T1000 (cell line): ENCODE measurements at regions not wholly inside any gene's neighbourhood (a gene's known extent, or its start where the extent isn't known, plus 50 kb on each side); places are given as distances from the start of the nearest gene placed in this dataset.
"Not testable (repeated sequence)": the region's sequence is repeated elsewhere in the genome, so short reads cannot be mapped to it uniquely, and the experiment has no call there.

Experiments
- DNase-seq: peaks from one replicate; lab custom pipeline; 2025; ENCODE audit warnings: mixed read lengths; lab: John Stamatoyannopoulos, UW

DNA sequence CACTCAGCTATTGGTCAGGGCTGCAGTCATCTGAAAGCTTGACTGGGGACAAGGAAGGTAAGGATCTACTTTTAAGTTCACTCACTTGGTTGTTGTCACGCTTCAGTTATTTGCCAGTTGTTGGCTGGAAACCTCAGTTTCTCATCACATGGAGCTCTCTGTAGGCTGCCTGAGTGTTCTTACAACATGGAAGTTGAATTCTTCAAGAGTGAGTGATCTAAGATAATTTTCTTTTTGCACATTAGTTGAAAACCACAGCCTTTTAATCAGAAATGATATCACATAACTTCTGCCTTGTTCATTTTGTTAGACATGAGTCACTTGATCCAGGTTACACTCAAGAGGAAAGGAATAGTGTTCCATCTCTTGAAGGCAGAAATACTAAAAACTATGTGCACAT lies 552.7 kb downstream of the RAPGEF2 start:
- peak; percentile 28 for DNase-seq

DNA sequence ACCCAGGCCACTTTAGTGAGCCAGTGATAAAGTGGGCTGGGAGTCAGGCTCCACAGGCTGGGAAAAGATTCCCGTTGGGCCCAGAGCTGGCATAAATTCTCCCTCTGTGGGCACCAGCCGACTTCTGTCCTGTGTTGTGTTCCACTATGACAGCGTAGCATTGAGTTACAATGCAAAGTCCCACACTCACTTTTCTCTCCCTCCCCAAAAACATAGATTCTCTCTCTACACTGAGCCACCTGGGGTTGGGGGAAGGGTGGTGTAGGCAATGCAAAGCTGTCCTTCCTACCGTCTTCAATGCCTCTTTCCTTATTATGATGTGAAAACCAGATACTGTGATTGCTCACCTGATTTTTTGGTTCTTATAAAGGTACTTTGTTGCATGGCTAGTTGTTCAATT lies 566.2 kb downstream of the RAPGEF2 start:
- DNase-seq = no peak

DNA sequence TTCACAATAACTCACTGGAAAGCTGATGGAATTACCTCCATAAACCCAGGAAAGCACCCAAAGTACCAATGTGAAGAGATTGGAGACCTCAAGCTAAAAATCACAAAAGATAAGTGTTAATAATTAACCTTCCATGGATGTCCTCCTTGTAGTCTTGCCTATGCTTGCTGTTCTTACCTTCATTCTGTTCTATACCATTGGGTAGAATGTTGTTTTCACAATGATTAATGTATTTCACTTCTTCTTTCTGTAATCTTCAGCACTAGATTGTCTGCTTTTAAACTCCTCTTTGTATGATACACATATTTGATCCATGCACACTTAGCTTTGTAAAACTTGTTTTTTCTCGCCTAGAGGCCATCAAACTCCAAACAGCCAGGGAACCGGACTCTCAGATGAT lies 570.3 kb downstream of the RAPGEF2 start:
- no peak for DNase-seq

DNA sequence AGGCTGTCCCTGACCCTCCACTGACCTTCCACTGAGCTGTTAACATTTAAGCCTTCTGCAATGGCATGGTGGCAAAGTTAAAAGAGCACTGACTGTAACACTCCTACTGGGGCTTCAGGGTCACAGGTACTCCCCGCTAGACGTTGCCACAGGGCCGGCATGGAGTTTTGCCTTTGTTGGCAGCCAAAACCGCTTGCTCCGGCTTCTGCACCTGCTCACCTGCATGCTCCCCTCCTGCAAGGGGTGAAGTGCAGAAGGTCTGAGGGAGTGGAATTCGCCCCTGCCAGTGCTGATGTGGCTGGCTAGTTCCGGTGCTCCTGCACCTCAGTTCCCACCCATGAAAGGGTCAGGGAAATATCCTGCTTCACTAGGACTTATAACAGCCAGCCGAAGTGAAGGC lies 571.4 kb downstream of the RAPGEF2 start:
- no peak for DNase-seq

DNA sequence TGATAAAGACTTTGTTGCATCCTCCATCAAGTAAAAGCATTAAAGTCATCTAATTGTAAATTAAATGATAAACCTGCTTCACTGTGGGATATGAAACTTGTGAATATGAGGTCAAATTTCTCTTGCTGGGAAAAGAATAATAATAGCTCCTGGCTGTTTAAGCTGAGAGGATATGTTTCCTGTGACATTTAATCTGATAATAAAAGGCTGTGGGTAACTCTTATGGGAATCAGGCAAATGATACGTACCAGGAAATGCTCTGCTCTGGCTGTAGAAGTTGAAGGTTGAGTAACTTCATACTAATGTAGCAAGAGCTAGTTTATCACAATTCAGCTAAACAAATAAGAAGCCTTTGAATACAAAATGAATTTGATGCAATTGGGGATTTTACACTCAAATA lies 574.6 kb downstream of the RAPGEF2 start:
- DNase-seq = no peak

DNA sequence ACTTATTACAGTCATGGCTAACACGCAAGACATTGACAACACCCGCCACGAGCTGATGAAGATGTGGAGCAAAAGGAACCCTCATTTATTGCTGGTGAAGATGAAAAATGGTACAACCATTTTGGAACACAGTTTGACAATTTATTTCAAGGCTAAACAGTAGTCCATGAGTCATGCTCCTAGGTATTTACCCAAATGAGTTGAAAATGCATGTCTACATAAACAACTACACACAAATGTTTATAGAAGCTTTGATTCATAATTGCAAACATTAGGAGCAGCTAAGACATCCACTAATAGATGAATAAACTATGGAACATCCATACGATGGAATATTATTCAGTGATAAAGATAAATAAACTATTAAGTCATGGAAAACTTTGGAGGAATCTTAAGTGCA lies 580.1 kb downstream of the RAPGEF2 start:
- DNase-seq = no peak

DNA sequence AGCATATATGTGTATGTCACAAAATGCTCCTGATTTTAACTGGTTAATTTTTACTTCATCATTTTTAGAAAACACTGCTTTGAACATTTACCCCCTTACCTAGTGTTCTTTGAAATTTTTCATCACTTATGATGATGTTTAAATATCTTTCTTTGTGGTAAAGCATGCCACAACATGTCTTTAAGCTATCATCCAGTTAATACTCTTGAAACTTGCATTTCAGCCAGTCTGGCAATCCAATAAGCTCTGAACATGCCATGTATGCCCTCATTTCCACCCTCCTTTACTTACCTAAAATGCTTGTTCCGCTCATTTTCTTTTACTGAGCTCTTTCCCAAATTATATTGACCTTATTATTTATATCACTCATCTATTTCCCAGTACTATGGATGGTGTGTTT lies 581.2 kb downstream of the RAPGEF2 start:
- DNase-seq = no peak

DNA sequence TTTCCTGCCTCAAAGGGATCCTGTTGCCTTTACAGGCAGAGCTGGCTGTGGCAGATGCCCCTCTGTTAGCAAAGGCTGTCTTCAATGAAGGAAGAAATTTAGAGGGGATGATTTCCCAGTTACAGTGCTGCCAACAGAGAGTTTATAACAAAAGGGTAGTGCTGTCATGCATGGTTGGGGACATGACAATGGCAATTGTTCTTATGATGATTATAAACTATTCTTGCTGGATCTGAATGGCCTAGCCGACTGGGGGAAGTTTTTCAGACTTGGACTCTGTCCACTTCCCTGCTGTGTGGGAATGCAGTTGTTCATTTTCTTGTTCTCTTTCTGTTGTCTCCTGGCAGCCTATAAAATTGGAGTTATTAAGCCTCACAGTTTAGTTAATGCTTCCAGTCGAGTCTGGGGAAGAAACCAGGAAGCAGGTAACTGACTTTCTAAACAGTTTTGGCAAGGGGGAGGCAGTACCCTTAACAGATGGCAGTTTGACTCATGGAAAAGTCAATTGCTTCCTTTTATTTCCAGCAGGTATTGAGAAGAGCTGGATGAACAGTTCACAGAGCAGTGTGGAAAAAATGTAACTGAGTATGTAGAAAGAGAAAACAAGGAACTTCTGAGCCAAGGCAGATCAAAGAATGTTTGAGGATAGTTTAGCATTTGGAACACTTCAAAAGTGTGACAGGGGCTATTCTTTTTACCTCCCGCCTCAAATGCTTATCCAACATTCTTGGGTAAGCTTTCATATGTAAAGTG lies 582.6 kb downstream of the RAPGEF2 start:
- DNase-seq = no peak

DNA sequence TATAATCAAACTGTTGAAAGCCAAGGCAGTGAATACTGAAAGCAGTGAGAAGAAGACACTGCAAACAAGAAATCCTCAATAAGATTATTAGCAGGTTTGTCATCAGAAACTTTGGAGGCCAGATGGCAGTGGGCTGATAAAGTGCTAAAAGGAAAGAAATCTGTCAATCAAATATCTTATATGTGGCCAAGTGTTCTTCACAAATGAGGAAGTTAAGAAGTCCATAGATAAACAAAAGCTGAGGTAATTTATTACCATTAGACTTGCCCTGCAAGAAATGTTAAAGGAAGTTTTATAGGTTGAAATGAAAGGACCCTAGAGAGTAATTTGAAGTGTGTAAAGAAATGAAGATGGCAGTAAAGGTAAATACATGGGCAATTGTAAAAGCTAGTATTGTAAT lies 586.6 kb downstream of the RAPGEF2 start:
- DNase-seq = no peak

DNA sequence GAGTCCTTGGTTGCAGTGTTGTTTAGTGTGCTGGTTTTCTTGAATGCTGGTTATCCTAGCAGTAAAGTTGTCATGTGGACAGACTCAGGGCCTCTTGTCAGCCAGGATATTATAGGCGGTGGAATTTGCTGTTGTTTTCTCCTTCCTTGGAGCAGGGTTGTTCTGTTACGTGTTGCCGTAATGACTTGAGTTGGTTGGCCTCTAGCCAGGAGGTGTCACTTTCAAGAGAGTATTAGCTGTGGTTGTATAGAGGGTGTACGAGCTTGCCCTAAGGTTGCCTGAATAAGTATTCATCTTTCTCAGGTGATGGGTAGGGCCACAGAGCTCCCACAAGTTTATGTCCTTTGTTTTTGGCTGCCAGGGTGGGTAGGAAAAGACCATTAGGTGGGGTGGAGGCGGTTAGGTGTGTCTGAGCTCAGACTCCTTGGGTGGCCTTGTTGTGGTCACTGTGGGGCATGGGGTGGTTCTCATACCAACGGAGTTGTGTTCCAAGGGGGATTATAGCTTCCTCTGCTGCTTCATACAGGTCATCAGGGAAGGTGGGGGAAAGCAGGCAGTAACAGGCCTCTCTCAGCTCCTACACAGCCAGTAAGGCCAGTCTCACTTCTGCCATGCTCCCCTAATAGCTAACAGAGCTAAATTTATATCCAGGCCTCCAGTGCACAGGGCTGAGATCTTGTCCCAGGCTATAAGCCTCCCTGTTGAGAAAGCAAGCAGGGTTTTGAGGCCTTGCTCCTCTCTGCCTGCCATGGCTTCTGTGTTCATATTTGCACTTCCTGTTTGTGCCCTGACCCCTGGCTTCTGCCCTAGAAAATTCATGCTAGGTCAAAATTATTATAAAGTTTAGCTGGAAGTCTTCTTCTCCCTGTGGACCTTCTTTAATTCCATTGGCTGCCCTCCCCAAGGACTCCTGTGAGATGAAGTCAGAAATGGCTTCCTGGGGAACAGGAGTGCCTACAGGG lies 594.7 kb downstream of the RAPGEF2 start:
- DNase-seq = no peak

DNA sequence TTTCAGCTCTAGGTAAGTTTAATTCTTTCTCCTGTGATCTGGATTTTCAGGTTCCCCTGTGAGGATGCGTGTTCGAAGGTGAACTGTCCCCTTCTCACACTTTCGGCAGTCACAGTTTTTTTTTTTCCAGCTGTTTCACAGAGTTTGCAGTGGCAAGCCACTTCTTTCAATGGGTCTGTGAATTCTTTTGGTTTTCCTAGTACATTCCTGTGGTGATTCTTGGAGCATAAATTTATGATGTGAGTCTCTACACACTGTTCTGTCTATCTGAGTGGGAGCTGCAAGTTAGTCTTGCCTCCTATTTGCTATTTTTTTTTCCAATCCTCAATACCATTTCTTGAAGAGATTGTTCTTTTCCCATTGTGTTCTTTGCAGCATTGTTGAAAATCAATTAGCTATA lies 595.5 kb downstream of the RAPGEF2 start:
- no peak for DNase-seq

DNA sequence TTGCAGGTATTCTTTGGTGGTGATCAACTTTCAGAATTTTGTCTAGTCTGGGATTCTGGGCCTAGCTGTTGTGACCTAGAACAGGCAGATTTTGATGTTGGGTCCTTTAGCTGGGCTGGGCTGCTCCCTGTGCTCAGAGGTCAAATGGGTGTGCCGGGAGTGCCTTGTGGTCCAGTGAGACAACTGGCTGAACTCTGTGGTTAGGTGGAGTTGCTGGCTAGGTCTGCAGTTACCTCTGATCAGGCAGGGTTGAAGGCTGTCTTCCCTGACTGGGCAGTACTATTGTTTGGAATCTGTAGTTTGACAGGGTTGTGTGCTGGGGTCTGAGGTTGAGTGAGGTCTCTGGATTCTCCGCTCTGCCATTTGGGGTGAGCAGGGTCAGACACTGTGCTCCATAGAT lies 599.3 kb downstream of the RAPGEF2 start:
- DNase-seq = no peak

DNA sequence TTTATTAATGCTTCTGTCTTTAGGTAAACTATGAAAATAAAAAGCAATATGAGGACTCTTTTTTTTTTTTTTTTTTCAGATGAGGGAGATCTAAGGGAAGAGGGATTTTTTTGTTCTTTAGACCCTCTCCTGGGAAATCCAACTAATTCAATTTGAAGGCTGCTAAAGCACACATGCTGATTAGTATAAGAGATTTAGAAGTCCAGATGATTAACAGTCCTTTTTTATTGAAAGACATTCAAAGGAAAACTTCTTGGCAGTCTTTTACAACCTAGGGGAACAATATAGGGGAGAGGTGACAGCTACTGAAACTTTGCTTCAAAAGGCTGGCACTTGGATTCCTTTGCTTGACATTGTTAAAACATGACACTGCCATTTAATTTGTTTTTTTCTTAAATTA lies 602.5 kb downstream of the RAPGEF2 start:
- DNase-seq = no peak

DNA sequence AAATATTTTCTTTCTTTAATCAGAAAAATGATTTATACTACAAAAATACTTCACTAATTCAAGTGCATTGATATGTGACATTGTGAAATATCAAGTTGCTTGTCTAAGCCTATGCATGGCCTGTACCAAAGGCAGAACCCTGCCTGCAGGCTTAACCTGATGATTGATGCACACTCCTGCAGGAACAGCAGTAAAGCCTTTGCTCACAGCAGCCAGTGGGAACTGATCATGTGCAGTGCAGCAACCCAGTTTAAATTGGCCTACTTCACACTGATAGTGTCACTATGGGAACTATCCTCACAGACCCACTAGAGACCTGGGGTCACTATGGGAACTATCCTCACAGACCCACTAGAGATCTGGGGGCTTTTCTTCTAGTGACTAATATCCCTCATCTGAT lies 603.8 kb downstream of the RAPGEF2 start:
- no peak for DNase-seq

DNA sequence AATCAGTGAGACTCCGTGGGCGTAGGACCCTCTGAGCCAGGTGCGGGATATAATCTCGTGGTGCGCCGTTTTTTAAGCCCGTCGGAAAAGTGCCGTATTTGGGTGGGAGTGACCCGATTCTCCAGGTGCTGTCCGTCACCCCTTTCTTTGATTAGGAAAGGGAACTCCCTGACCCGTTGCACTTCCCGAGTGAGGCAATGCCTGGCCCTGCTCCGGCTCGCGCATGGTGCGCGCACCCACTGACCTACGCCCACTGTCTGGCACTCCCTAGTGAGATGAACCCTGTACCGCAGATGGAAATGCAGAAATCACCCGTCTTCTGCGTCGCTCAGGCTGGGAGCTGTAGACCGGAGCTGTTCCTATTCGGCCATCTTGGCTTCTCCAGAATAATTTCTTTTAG lies 612.3 kb downstream of the RAPGEF2 start:
- not testable (repeated sequence) for DNase-seq

DNA sequence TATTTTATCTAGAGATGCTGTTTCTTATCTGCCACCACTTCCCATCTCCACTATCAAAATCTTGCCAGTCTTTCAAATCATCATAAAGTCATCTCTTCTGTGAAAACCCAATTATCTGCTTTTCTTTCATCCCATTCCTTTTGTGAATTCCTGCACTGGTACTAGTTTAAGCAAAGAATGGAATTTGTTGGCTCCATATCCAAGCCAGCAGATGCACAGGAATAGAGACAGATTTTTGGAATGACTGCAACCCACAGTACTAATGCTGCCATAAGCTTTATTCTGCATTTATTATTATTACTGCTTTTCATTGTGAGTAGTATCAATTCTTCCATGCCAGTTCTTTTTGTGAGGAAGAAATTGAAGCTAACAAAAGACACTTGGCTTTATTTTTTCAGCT lies 616.7 kb downstream of the RAPGEF2 start:
- no peak for DNase-seq

DNA sequence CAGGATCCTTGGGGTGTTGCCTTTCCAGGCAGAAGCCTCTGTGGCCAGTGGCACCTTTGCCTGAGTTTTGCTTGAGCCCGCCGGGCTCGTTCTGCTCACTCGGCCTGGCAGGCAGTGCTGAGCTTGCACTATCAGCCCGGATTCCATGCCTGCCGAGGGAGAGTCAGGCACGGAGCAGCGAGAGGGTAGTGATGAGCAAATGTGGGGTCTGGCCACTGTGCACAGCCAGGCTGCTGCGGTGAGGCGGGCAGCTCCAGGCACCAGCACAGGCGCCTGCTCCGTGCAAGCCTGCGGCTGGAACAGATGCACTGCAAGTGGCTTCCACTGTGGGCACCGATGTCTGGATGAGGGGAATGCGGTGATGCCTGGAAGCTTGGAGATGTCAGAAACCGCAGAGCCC lies 619.2 kb downstream of the RAPGEF2 start:
- DNase-seq = no peak

DNA sequence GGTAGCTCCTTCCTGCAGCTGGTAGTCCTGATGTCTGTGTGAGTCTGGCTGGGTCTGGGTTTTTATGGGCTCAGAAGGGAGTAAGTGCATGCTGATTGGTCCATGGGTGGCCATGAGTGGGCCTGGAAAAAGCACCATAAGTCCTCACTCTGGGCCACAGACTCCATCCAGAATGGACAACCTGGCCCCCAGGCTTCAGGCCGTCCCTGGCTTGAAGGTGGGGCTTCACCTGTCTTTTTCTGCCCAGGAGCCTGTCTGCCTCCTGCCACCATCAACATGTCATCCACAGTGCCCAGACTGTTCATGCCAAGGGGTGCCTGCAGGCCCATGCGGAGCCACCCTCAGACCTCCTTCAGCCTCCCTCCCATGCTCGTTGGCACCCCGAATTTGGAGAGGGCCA lies 620.0 kb downstream of the RAPGEF2 start:
- no peak for DNase-seq

DNA sequence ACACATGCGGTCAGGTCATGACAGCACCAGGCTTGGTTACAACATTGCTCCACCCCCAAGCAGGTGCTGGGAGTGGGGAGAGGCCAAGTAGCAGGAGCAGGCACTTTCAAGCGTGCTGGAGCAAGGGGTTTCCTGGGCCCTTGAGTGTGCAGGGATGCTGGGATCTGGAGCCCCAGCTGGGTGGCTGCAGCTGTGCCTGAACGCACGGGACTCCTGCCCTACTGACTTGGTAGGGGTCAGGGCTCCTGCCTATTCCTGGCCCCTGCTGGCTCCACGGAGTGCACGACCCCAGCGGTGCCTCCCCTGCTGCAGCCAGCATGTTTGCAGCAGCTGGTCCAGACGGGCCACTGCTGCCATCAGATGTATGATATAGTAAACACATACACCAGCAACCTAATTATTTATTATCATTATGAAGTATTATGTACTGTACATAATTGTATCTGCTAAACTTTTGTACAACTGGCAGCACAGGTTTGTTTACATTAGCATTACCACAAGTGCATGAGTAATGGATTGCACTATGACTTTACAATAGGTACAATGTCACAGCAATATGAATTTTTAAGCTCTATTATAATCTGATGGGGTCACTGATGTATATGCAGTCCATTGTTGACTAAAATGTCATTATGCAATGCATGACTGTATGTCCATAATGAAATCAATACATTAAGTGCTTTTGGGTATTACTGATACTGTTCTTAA lies 620.6 kb downstream of the RAPGEF2 start:
- DNase-seq = no peak

DNA sequence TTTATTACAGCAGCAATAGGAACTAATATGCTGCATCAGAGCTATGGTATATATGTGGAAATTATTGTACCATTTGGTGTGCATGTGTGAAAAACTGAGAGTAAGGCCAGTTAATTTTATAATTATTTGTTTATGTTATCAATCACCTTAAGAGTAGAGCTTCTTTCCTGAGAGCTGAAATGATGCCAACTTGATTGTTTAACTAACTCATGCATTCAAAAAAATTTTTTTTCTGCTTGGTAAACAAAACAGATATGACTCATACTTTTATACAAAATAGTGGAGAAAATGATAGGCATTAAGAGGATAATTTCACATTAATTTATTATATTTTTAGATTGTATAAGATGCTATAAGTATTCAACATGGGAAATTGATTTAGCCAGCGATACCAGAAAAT lies 622.7 kb downstream of the RAPGEF2 start:
- DNase-seq = no peak

DNA sequence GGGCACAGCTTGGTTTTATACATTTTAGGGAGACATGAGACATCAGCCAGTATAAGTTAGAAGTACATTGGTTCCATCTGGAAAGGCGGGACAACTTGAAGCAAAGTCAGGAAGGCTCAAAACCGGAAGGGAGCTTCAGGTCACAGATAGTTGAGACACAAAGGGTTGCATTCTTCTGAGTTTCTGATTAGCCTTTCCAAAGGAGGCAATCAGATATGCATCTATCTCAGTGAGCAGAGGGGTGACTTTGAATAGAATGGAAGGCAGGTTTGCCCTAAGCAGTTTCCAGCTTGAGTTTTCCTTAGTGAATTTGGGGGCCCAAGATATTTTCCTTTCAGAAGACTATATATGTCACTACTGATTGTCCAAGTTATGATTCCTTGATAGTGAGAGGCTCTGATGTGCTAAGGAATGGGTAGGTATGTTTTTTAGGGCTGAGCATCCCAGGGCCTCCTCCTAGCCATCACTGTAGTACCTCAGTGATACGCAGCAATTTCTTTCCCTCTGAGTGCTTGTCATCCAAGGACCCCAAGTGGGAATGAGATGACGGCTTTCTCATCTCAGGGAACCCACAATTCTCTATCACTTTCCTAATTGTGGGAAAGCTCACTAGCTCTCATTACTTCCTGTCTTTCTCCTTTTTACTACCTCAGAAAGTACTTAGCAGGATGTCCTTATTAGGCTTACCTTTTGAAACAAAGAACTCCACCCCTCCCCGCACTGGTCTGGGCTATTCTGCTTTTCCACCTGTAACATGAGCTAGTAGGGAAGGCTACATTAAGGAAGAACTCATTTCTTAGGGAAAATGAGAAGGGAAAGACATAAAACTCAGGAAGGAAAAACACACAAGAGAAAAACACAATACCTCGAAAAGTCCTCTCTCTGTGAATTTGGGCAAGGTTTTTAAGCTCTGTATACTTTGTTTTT lies 632.7 kb downstream of the RAPGEF2 start:
- DNase-seq = no peak

DNA sequence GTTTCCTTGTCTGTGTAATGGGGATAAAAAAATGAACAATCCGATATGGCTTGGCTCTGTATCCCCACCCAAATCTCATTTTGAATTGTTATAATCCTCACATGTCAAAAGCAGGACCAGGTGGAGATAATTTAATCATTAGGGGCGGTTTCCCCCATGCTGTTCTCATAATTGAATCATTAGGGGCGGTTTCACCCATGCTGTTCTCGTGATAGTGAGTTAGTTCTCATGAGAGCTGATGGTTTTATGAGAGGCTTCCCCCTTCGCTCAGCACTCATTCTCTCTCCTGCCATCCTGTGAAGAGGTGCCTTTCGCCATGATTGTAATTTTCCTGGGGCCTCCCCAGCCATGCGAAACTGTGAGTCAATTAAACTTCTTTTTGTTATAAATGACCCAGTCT lies 633.5 kb downstream of the RAPGEF2 start:
- DNase-seq = no peak
